ENCODE measurements at regions not wholly inside any gene's neighbourhood (a gene's known extent, or its start where the extent isn't known, plus 50 kb on each side); places are given as distances from the start of the nearest gene placed in this dataset.
"Not testable (repeated sequence)": the region's sequence is repeated elsewhere in the genome, so short reads cannot be mapped to it uniquely, and the experiment has no call there.

GRCh38 chr7:68700414-68700813 lies 897.9 kb upstream of the AUTS2 start:
- no peak for DNase-seq (ENCODE audit: low read depth in 3 of 3, low spot score in 2 of 3)

GRCh38 chr7:68706291-68706690 lies 892.0 kb upstream of the AUTS2 start:
- no peak for DNase-seq (ENCODE audit: low read depth in 3 of 3, low spot score in 2 of 3)

- no peak for DNase-seq (ENCODE audit: low read depth in 3 of 3, low spot score in 2 of 3)
Measured at GRCh38 chr7:68707159-68707558, 891.1 kb upstream of the AUTS2 start.

GRCh38 chr7:68707958-68708357 lies 890.3 kb upstream of the AUTS2 start:
- DNase-seq (ENCODE audit: low read depth in 3 of 3, low spot score in 2 of 3) = no peak

- no peak for DNase-seq (ENCODE audit: low read depth in 3 of 3, low spot score in 2 of 3)
Measured at GRCh38 chr7:68712956-68713495, 885.2 kb upstream of the AUTS2 start.

- DNase-seq (ENCODE audit: low read depth in 3 of 3, low spot score in 2 of 3) = not testable (repeated sequence)
Measured at GRCh38 chr7:68714135-68714534, 884.1 kb upstream of the AUTS2 start.

GRCh38 chr7:68715907-68716306 lies 882.4 kb upstream of the AUTS2 start:
- DNase-seq (ENCODE audit: low read depth in 3 of 3, low spot score in 2 of 3) = no peak

- DNase-seq (ENCODE audit: low read depth in 3 of 3, low spot score in 2 of 3) = no peak
Measured at GRCh38 chr7:68717176-68717575, 881.1 kb upstream of the AUTS2 start.

- DNase-seq (ENCODE audit: low read depth in 3 of 3, low spot score in 2 of 3) = no peak
Measured at GRCh38 chr7:68718097-68718551, 880.2 kb upstream of the AUTS2 start.

GRCh38 chr7:68720697-68721096 lies 877.6 kb upstream of the AUTS2 start:
- DNase-seq (ENCODE audit: low read depth in 3 of 3, low spot score in 2 of 3) = no peak

- no peak for DNase-seq (ENCODE audit: low read depth in 3 of 3, low spot score in 2 of 3)
Measured at GRCh38 chr7:68722044-68722443, 876.2 kb upstream of the AUTS2 start.

GRCh38 chr7:68724965-68725364 lies 873.3 kb upstream of the AUTS2 start:
- DNase-seq (ENCODE audit: low read depth in 3 of 3, low spot score in 2 of 3) = no peak

- no peak for DNase-seq (ENCODE audit: low read depth in 3 of 3, low spot score in 2 of 3)
Measured at GRCh38 chr7:68725843-68726785, 872.2 kb upstream of the AUTS2 start.

GRCh38 chr7:68728720-68729119 lies 869.6 kb upstream of the AUTS2 start:
- not testable (repeated sequence) for DNase-seq (ENCODE audit: low read depth in 3 of 3, low spot score in 2 of 3)

GRCh38 chr7:68729371-68729770 lies 868.9 kb upstream of the AUTS2 start:
- DNase-seq (ENCODE audit: low read depth in 3 of 3, low spot score in 2 of 3) = no peak

- DNase-seq (ENCODE audit: low read depth in 3 of 3, low spot score in 2 of 3) = no peak
Measured at GRCh38 chr7:68730194-68730593, 868.1 kb upstream of the AUTS2 start.

- no peak for DNase-seq (ENCODE audit: low read depth in 3 of 3, low spot score in 2 of 3)
Measured at GRCh38 chr7:68730964-68731363, 867.3 kb upstream of the AUTS2 start.

- DNase-seq (ENCODE audit: low read depth in 3 of 3, low spot score in 2 of 3) = no peak
Measured at GRCh38 chr7:68733219-68734153, 864.8 kb upstream of the AUTS2 start.

GRCh38 chr7:68734431-68734830 lies 863.8 kb upstream of the AUTS2 start:
- no peak for DNase-seq (ENCODE audit: low read depth in 3 of 3, low spot score in 2 of 3)

- no peak for DNase-seq (ENCODE audit: low read depth in 3 of 3, low spot score in 2 of 3)
Measured at GRCh38 chr7:68739306-68739705, 859.0 kb upstream of the AUTS2 start.

GRCh38 chr7:68744036-68744435 lies 854.2 kb upstream of the AUTS2 start:
- DNase-seq (ENCODE audit: low read depth in 3 of 3, low spot score in 2 of 3) = no peak
